Activated naive CD4-positive, alpha-beta T cell treated with anti-CD3 and anti-CD28 coated beads, Interleukin-2, amount 50 U/mL, for 24 hours (primary cell): ENCODE measurements at regions not wholly inside any gene's neighbourhood (a gene's known extent, or its start where the extent isn't known, plus 50 kb on each side); places are given as distances from the start of the nearest gene placed in this dataset.
"Not testable (repeated sequence)": the region's sequence is repeated elsewhere in the genome, so short reads cannot be mapped to it uniquely, and the experiment has no call there.

ENCODE experiments used
- H3K27ac Mint-ChIP-seq: one replicate; pipeline ENCODE4 v1.8.0; 2021; ENCODE audit warnings: mild to moderate bottlenecking, mixed read lengths
- H3K27me3 Mint-ChIP-seq: one replicate; pipeline ENCODE4 v1.8.0; 2021; ENCODE audit warnings: mixed read lengths
- H3K36me3 Mint-ChIP-seq: one replicate; pipeline ENCODE4 v1.8.0; 2021; ENCODE audit warnings: mixed read lengths
- H3K4me1 Mint-ChIP-seq: one replicate; pipeline ENCODE4 v1.8.0; 2021; ENCODE audit warnings: mixed read lengths
- H3K4me3 Mint-ChIP-seq: one replicate; pipeline ENCODE4 v1.8.0; 2021; ENCODE audit warnings: mild to moderate bottlenecking, mixed read lengths
- H3K9me3 Mint-ChIP-seq: one replicate; pipeline ENCODE4 v1.8.0; 2021; ENCODE audit warnings: mixed read lengths

- H3K36me3 Mint-ChIP-seq, H3K4me1 Mint-ChIP-seq, H3K27ac Mint-ChIP-seq, H3K27me3 Mint-ChIP-seq, H3K9me3 Mint-ChIP-seq, H3K4me3 Mint-ChIP-seq: not testable (repeated sequence)
These were observed 189.7 kb downstream of the ZNF92 start for GRCh38 chr7:65563333-65563732.

GRCh38 chr7:65568226-65568625 lies 194.6 kb downstream of the ZNF92 start:
- H3K27ac Mint-ChIP-seq, H3K27me3 Mint-ChIP-seq, H3K4me1 Mint-ChIP-seq, H3K9me3 Mint-ChIP-seq, H3K4me3 Mint-ChIP-seq, H3K36me3 Mint-ChIP-seq: not testable (repeated sequence)

GRCh38 chr7:65570990-65571389 lies 197.3 kb downstream of the ZNF92 start:
- H3K27ac Mint-ChIP-seq, H3K4me3 Mint-ChIP-seq, H3K4me1 Mint-ChIP-seq, H3K27me3 Mint-ChIP-seq, H3K36me3 Mint-ChIP-seq, H3K9me3 Mint-ChIP-seq: not testable (repeated sequence)

GRCh38 chr7:65572581-65572980 lies 198.9 kb downstream of the ZNF92 start:
- not testable (repeated sequence) for H3K4me3 Mint-ChIP-seq

GRCh38 chr7:65576370-65576769 lies 202.7 kb downstream of the ZNF92 start:
- not testable (repeated sequence) for H3K27me3 Mint-ChIP-seq

More at GRCh38 chr7:65572581-65572980, 198.9 kb downstream of the ZNF92 start:
- H3K27me3 Mint-ChIP-seq, H3K36me3 Mint-ChIP-seq, H3K4me1 Mint-ChIP-seq, H3K9me3 Mint-ChIP-seq, H3K27ac Mint-ChIP-seq: not testable (repeated sequence)

GRCh38 chr7:65582518-65583119 lies 209.0 kb downstream of the ZNF92 start:
- not testable (repeated sequence) for H3K4me3 Mint-ChIP-seq, H3K9me3 Mint-ChIP-seq, H3K27ac Mint-ChIP-seq, H3K27me3 Mint-ChIP-seq, H3K36me3 Mint-ChIP-seq, H3K4me1 Mint-ChIP-seq

More at GRCh38 chr7:65576370-65576769, 202.7 kb downstream of the ZNF92 start:
- H3K9me3 Mint-ChIP-seq, H3K4me3 Mint-ChIP-seq, H3K27ac Mint-ChIP-seq, H3K4me1 Mint-ChIP-seq, H3K36me3 Mint-ChIP-seq: not testable (repeated sequence)

- H3K27me3 Mint-ChIP-seq = peaks cover 21% of the 10 kb centered on the region
- H3K4me1 Mint-ChIP-seq = not testable (repeated sequence)
These were observed 228.8 kb downstream of the ZNF92 start for GRCh38 chr7:65602495-65602894.

GRCh38 chr7:65609131-65609530 lies 235.5 kb downstream of the ZNF92 start:
- H3K27ac Mint-ChIP-seq = no peak overlapping the region
- no peaks in the 10 kb centered on the region for H3K9me3 Mint-ChIP-seq
- no peak overlapping the region for H3K4me3 Mint-ChIP-seq
- peaks cover 8% of the 10 kb centered on the region for H3K27me3 Mint-ChIP-seq
- H3K4me1 Mint-ChIP-seq = no peaks in the 10 kb centered on the region
- no peaks in the 10 kb centered on the region for H3K36me3 Mint-ChIP-seq

More at GRCh38 chr7:65602495-65602894, 228.8 kb downstream of the ZNF92 start:
- H3K27ac Mint-ChIP-seq, H3K4me3 Mint-ChIP-seq, H3K36me3 Mint-ChIP-seq: not testable (repeated sequence)
- peaks cover 17% of the 10 kb centered on the region for H3K9me3 Mint-ChIP-seq

- peaks cover 19% of the 10 kb centered on the region for H3K27me3 Mint-ChIP-seq
- H3K4me3 Mint-ChIP-seq, H3K36me3 Mint-ChIP-seq, H3K27ac Mint-ChIP-seq, H3K4me1 Mint-ChIP-seq, H3K9me3 Mint-ChIP-seq: not testable (repeated sequence)
These were observed 240.1 kb downstream of the ZNF92 start for GRCh38 chr7:65613644-65614289.

GRCh38 chr7:65616111-65616510 lies 242.5 kb downstream of the ZNF92 start:
- H3K27me3 Mint-ChIP-seq = peaks cover 19% of the 10 kb centered on the region
- H3K27ac Mint-ChIP-seq, H3K9me3 Mint-ChIP-seq, H3K4me1 Mint-ChIP-seq, H3K36me3 Mint-ChIP-seq, H3K4me3 Mint-ChIP-seq: not testable (repeated sequence)

GRCh38 chr7:65620216-65620615 lies 246.6 kb downstream of the ZNF92 start:
- H3K27me3 Mint-ChIP-seq = peaks cover 22% of the 10 kb centered on the region
- H3K36me3 Mint-ChIP-seq, H3K4me3 Mint-ChIP-seq, H3K27ac Mint-ChIP-seq, H3K4me1 Mint-ChIP-seq, H3K9me3 Mint-ChIP-seq: not testable (repeated sequence)

- not testable (repeated sequence) for H3K4me1 Mint-ChIP-seq
These were observed 248.0 kb downstream of the ZNF92 start for GRCh38 chr7:65621580-65622201.

GRCh38 chr7:65631236-65631635 lies 241.6 kb upstream of the VKORC1L1 start:
- H3K4me1 Mint-ChIP-seq, H3K27ac Mint-ChIP-seq, H3K36me3 Mint-ChIP-seq, H3K4me3 Mint-ChIP-seq, H3K9me3 Mint-ChIP-seq, H3K27me3 Mint-ChIP-seq: not testable (repeated sequence)

More at GRCh38 chr7:65621580-65622201, 248.0 kb downstream of the ZNF92 start:
- H3K9me3 Mint-ChIP-seq, H3K36me3 Mint-ChIP-seq, H3K27ac Mint-ChIP-seq, H3K4me3 Mint-ChIP-seq: not testable (repeated sequence)
- peaks cover 17% of the 10 kb centered on the region for H3K27me3 Mint-ChIP-seq

GRCh38 chr7:65633587-65634404 lies 239.1 kb upstream of the VKORC1L1 start:
- not testable (repeated sequence) for H3K4me3 Mint-ChIP-seq, H3K27ac Mint-ChIP-seq, H3K36me3 Mint-ChIP-seq, H3K9me3 Mint-ChIP-seq, H3K4me1 Mint-ChIP-seq, H3K27me3 Mint-ChIP-seq

- not testable (repeated sequence) for H3K27me3 Mint-ChIP-seq, H3K4me3 Mint-ChIP-seq, H3K9me3 Mint-ChIP-seq, H3K27ac Mint-ChIP-seq, H3K4me1 Mint-ChIP-seq, H3K36me3 Mint-ChIP-seq
These were observed 234.0 kb upstream of the VKORC1L1 start for GRCh38 chr7:65638918-65639317.

GRCh38 chr7:65639717-65640116 lies 233.2 kb upstream of the VKORC1L1 start:
- H3K9me3 Mint-ChIP-seq, H3K4me1 Mint-ChIP-seq, H3K27ac Mint-ChIP-seq, H3K27me3 Mint-ChIP-seq, H3K36me3 Mint-ChIP-seq, H3K4me3 Mint-ChIP-seq: not testable (repeated sequence)
